NOMO-1 treated with dmso at 0.1 percent for 144 hours (cell line): ENCODE measurements at regions not wholly inside any gene's neighbourhood (a gene's known extent, or its start where the extent isn't known, plus 50 kb on each side); places are given as distances from the start of the nearest gene placed in this dataset.
A peak's percentile ranks its signal among the peaks of the same experiment; 100 is the strongest.
"Not testable (repeated sequence)": the region's sequence is repeated elsewhere in the genome, so short reads cannot be mapped to it uniquely, and the experiment has no call there.

Experiments
- DNase-seq: peaks from one replicate; lab custom pipeline; 2025; ENCODE audit not compliant: unreplicated experiment; lab: John Stamatoyannopoulos, UW

GRCh38 chr7:149714081-149714909, 59.1 kb downstream of the ZNF467 start:
- peak; percentile 38 for DNase-seq

- no peak for DNase-seq
Measured at GRCh38 chr7:149713731-149714068, 59.7 kb downstream of the ZNF467 start.

DNA sequence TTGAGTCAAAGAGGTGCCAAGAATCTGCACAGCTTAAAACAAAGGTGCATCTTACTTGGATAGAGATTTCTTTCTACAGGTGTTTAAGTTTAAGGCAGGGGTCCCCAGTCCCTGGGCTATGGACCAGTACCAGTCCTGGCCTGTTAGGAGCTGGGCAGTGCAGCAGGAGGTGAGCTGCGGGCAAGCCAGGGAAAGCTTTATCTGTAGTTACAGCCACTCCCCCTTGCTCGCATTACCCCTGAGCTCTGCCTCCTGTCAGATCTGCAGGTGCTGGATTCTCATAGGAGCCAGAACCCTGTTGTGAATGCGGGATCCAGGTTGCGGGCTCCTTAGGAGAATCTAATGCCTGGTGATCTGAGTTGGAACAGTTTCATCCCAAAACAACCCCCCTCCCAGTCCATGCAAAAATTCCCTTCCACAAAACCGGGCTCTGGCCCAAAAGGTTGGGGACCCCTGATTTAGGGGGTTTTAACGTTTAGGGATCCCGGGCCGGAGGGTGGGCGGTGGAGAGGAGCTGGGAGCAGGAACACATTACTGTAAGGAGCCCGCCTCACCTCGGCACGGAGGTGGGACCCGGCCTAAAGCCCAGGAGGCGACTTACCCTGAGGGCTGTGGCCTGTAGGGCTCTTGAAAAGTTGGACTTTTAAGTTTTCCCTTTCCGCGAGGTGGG, 60.2 kb downstream of the ZNF467 start:
- no peak for DNase-seq

DNA sequence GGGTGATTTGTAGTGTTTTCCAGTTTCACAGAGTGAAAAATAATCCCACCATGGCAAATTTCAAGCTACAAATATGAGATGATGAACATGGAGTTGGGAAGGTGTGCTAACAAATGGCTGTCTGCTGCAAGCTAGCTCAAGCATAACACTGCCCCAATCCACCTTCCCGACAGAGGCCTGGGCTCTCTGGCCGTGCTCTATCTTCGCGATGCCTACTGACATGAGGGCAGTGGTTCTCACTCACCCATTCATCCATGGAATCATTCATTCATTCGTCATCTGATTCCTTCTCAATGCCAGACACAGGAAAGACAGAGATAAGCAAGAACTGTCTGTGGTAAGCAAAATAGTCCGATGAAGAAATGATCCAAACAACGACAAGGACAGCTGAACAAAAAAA, 65.4 kb downstream of the ZNF467 start:
- DNase-seq = no peak

GRCh38 chr7:149707448-149707886, 65.9 kb downstream of the ZNF467 start:
- no peak for DNase-seq

DNA sequence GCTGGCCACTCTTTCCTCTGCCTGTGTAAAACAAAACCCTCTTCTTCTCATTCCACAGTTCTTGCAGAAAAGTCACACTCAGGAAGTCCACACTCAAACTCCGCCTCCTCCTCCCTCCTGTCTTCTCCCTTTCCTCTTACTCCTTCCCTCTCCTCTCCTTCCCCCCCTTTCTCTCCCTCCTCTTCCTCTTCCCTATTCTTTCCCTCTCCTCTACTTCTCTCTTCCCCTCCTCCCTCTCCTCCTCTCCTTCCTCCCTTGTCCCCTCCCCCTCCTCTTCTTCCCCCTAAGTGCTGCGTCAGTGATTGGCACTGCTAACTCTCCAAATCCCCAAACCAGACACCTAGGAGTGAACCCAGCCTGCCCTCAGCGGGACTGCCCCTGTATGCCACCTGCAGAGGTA, 67.0 kb downstream of the ZNF467 start:
- DNase-seq = no peak

GRCh38 chr7:149704507-149704906, 68.9 kb downstream of the ZNF467 start:
- DNase-seq = no peak

- no peak for DNase-seq
Measured at GRCh38 chr7:149703044-149703650, 70.2 kb downstream of the ZNF467 start.

- DNase-seq = no peak
Measured at GRCh38 chr7:149701495-149702240, 71.7 kb downstream of the ZNF467 start.

DNA sequence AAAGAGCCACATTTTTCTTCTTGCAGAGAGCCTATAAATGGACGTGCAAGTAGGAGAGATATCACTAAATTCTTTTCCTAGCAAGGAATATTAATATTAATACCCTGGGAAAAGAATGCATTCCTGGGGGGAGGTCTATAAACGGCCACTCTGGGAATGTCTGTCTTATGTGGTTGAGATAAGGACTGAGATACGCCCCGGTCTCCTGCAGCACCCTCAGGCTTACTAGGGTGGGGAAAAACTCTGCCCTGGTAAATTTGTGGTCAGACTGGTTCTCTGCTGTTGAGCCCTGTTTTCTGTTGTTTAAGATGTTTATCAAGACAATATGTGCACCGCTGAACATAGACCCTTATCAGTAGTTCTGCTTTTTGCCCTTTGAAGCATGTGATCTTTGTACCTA, 75.6 kb downstream of the ZNF467 start:
- not testable (repeated sequence) for DNase-seq

GRCh38 chr7:149696280-149696679, 77.1 kb downstream of the ZNF467 start:
- DNase-seq = no peak

DNA sequence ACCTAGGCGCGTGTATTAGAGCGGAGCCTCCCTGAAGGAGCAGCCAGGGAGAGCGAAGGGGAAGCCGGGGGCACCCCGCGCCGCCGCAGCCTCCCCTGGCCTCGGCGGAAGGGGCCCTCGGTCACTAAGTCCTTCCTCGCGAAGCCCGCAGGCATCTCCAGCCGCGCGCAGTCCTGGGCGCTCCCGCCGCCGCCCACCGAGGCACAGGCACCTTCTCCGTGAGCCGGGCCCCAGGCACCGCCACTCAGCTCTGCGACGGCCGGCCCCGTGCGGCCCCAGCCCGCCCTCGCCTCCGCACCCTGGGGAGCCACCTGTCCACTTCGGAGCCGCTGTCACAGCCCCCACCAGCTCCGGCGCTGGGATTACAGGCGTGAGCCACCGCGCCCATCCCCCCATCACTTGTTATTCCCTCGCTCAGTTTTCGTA, 80.8 kb downstream of the ZNF467 start:
- no peak for DNase-seq

DNA sequence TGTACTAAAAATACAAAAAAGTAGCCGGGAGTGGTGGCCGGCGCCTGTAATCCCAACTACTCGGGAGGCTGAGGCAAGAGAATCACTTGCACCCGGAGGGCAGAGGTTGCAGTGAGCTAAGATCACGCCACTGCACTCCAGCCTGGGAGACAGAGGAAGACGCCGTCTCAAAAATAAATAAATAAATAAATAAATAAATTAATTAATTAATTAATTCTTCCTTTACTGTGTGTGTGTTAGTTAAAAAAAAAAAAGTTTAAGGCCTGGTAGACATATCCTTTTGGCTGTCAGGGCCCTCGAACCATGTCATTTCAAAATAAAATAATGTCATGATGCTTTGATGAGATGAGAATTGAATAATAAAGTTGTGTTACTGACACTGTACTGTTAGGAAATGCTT, 81.3 kb downstream of the ZNF467 start:
- DNase-seq = no peak

DNA sequence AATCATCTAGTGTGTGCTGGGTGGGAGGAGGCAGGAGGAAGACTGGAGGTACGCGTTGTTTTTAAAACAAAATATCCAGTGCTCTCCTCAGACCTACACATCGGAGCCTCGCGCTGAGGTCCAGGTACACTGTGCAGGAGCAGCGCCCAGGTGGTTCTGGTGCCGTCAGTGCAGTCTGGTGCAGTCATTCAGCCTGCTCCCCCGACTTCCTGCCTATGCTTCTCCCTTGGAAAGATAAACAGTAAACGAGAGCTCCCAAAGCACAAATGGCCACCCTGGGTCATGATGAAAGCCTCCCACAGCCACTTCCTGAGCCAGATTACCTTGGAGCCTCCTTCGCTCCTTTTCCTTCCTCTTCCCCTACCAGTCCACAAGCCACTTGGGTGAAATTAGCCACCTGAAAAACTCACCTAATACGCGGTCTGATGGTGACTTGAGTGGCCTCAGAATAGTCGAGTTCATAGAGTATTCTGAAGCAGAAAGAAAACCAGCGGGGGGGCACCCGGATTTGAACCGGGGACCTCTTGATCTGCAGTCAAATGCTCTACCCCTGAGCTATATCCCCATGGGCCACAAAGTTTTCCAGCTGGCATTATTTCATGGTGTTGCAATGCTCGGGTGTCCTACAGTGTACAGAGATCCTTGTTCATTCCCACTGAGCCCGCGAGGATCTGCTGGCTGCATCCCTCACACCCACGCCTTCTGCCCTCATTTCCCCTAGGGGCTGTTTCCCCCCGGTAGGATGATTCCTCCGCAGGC, 82.5 kb downstream of the ZNF467 start:
- DNase-seq = no peak

DNA sequence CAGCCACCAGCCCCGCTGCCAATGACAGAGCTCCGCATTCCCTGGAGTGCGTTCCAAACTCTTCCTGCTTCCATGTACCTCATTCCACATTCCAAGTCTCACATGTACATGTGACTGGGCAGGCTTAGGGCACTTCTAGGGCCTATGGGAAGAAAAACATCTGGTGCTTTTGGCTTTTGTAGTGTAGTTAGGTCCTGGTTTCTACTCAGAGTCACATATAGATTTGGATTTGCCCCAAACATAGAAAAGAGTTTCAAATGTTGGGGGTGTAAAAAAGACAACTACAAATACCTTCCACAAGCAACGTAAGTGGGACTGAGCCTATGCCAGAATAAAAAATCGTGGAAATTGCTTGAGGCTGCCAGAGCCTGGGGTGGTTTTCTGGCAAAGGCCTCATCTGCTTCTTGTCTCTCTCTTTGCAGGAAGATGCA, 84.1 kb downstream of the ZNF467 start:
- DNase-seq = no peak

DNA sequence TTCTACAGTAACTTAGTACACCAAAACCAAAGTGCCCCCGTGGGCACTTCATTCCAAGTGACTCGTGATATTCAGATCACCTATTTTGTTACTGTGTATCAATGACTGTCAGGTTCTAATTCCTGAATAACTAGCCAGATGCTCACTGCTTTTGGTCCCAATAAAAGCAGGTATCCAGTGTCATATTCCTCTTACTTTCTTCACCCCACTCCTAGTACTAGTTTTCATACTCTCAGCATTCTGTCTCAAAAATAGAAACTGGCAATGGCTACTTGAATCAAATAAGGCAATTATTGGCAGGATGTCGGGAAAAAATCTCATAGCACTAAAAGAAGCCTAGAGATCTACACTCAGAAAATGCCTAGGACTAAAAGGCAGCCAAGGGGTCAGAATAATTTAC, 84.6 kb downstream of the ZNF467 start:
- no peak for DNase-seq

DNA sequence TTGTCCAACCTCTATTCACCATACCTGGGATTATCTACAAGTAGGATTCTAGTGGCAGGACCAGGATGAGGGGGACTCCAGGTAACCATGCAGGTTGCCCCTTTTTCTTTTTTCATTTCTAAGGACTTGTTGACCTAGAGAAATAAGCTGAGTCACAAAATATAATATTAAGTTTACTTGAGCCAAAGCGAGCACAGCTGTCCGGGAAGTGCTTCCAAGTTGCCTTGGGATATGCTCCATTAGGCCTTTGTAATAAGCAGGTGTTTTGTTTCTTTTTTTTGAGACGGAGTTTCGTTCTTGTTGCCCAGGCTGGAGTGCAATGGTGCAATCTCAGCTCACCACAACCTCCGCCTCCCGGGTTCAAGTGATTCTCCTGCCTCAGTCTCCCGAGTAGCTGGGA, 85.6 kb downstream of the ZNF467 start:
- DNase-seq = not testable (repeated sequence)

- no peak for DNase-seq
Measured at GRCh38 chr7:149686449-149686848, 86.9 kb downstream of the ZNF467 start.

DNA sequence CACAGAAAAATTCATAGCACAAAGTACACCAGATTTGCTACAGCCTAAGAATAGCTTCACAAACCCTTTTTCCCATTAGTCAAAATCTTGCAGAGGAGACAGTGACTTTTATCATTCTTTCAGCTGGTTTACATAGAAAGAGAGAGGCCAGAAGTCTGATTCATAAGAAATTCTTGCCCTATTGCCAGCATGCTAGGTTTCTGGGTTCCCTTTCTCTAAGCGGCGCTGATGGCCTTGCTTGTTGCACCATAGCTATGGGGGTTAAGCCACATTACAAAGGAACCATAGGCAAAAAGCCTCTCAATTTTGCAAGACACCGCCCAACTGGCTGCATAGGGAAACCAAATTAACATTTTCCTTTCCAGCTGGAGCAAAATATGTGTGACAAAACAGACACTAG, 87.4 kb downstream of the ZNF467 start:
- DNase-seq = no peak

DNA sequence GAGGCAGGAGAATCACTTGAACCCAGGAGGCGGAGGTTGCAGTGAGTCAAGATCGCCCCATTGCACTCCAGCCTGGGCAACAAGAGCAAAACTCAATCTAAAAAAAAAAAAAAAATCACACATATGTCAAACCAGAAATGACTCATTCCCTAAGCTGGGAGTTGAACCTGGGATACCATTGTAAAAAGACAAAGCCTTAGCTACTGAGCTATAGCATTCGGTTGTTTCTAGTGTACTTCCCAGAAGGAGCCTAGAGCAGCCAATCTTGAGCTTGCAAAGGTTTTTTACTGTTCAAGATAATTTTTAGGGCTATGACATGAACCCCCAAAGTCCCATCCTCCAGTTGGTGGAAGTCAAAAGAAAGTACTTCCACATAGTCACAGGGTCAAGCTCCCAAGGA, 87.9 kb downstream of the ZNF467 start:
- DNase-seq = no peak

DNA sequence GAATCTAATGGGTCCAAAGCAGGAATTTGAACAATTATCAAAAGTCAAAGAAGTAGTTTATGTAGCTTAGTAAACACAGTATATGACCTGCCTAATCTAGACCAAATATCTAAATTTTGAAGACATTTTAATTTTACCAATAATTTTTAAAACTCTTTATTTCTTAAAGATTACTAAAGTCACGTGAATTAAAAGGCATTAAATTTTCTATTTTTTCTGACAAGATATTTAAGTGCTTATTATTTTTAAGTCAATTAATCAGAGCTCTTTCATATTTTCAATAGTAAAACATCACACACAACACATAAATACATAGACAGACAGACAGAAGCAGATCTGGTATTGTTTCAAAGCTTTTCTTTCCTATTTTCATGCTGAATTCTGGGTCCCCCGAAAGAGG, 89.5 kb downstream of the ZNF467 start:
- DNase-seq = no peak
